KMS-11 (cell line): ENCODE measurements at regions not wholly inside any gene's neighbourhood (a gene's known extent, or its start where the extent isn't known, plus 50 kb on each side); places are given as distances from the start of the nearest gene placed in this dataset.
A peak's percentile ranks its signal among the peaks of the same experiment; 100 is the strongest.

Source experiments
- H2AFZ ChIP-seq: fragments of 200-600 bp; sonication (generic); 2 replicates; pipeline ENCODE4 v1.6.1; 2016; ENCODE audit warnings: antibody characterized with exemption, mixed run types, low read depth
- H3K27ac ChIP-seq: fragments of 200-600 bp; sonication (generic); 2 replicates; pipeline ENCODE4 v1.6.1; 2016; ENCODE audit warnings: mild to moderate bottlenecking, mixed run types
- H3K27me3 ChIP-seq: fragments of 200-600 bp; sonication (generic); 2 replicates; pipeline ENCODE4 v1.6.1; 2017; ENCODE audit warnings: mild to moderate bottlenecking, low read depth, mixed run types, moderate library complexity; ENCODE audit not compliant: insufficient read depth
- H3K36me3 ChIP-seq: fragments of 200-600 bp; sonication (generic); 2 replicates; pipeline ENCODE4 v1.6.1; 2017; ENCODE audit warnings: mild to moderate bottlenecking, mixed run types; ENCODE audit not compliant: insufficient read depth
- H3K4me1 ChIP-seq: fragments of 200-600 bp; sonication (generic); 2 replicates; pipeline ENCODE4 v1.6.1; 2016; ENCODE audit warnings: mild to moderate bottlenecking, low read depth, mixed run types; ENCODE audit not compliant: poor library complexity, severe bottlenecking
- H3K4me2 ChIP-seq: fragments of 200-600 bp; sonication (generic); 2 replicates; pipeline ENCODE4 v1.7.0; 2016; ENCODE audit warnings: mild to moderate bottlenecking, mixed run types
- H3K4me3 ChIP-seq: fragments of 200-600 bp; sonication (generic); IDR thresholded peaks from 2 replicates; pipeline ENCODE4 v1.6.1; 2017; ENCODE audit warnings: low read depth, low read length, mixed read lengths; ENCODE audit not compliant: insufficient read depth
- H3K79me2 ChIP-seq: fragments of 200-600 bp; sonication (generic); 2 replicates; pipeline ENCODE4 v1.6.1; 2016; ENCODE audit warnings: low read depth, mixed run types; ENCODE audit not compliant: insufficient read depth
- H3K9ac ChIP-seq: fragments of 200-600 bp; sonication (generic); 2 replicates; pipeline ENCODE4 v1.6.1; 2016; ENCODE audit warnings: mild to moderate bottlenecking, mixed run types
- H4K20me1 ChIP-seq: fragments of 200-600 bp; sonication (generic); 2 replicates; pipeline ENCODE4 v1.6.1; 2016; ENCODE audit warnings: mild to moderate bottlenecking, mixed run types; ENCODE audit not compliant: insufficient read depth
- TF ChIP-seq, protein P1 (sequence below): fragments of 200-600 bp; sonication (generic); conservative IDR thresholded peaks from 2 replicates; pipeline ENCODE4 v1.6.1; 2017; ENCODE audit warnings: low read depth, mild to moderate bottlenecking, antibody characterized with exemption, low read length, moderate library complexity, mixed read lengths

DNA sequence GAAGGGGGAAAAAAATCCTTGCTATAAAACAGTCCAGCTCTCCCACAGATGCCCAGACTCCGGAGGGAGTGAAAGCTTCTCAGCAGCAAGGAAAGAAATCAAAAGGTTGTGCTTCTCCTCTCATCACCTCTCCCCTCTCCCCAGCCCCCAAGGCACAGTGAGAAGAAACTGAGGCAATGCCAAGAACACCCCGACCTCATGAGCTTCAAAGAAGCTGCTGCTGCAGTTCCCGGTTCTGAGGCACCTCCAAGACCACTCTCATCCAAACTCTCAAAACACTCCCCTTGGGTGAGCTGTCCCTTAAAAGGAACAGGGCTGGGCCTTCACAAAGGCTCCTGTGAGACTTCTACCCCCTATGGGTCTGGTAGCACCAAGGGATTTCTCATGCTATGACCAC lies 62.0 kb upstream of the KLF7 start:
- Histone ChIP-seq H4K20me1 (no peaks in the 10 kb centered on the region), H3K4me1 (peaks cover 26% of the 10 kb centered on the region), H3K4me3 (no peak overlapping the region), H2AFZ (no peak overlapping the region), H3K4me2 (no peak overlapping the region), H3K27ac (no peak overlapping the region), H3K36me3 (no peaks in the 10 kb centered on the region), H3K9ac (no peak overlapping the region), H3K79me2 (no peaks in the 10 kb centered on the region), H3K27me3 (no peaks in the 10 kb centered on the region)
- TF ChIP-seq, protein P1, sequence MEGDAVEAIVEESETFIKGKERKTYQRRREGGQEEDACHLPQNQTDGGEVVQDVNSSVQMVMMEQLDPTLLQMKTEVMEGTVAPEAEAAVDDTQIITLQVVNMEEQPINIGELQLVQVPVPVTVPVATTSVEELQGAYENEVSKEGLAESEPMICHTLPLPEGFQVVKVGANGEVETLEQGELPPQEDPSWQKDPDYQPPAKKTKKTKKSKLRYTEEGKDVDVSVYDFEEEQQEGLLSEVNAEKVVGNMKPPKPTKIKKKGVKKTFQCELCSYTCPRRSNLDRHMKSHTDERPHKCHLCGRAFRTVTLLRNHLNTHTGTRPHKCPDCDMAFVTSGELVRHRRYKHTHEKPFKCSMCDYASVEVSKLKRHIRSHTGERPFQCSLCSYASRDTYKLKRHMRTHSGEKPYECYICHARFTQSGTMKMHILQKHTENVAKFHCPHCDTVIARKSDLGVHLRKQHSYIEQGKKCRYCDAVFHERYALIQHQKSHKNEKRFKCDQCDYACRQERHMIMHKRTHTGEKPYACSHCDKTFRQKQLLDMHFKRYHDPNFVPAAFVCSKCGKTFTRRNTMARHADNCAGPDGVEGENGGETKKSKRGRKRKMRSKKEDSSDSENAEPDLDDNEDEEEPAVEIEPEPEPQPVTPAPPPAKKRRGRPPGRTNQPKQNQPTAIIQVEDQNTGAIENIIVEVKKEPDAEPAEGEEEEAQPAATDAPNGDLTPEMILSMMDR, result no peak

DNA sequence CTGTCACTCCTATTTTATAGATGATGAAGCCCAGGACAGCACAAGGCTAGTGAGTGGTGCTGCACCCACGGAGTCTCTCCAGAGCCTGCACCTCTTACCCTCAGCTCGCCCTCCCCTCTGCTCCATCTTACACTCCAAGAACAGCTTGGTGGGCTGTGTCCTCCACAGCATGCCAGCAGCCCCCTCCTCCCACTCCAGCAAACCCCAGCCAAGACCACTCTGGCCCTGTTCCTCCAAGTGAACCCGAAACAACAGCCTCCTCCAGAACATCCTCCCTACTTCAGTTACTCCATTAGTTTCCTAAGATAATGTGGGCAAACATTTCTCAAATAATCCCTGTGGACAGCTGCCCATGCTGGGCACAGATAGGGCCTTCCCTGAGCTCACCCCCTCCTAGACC lies 62.7 kb upstream of the KLF7 start:
- no peak overlapping the region for H3K27ac ChIP-seq
- TF ChIP-seq, protein P1, result no peak
- H3K79me2 ChIP-seq, result no peaks in the 10 kb centered on the region
- no peak overlapping the region for H2AFZ ChIP-seq
- no peak overlapping the region for H3K9ac ChIP-seq
- H3K4me2 ChIP-seq, result no peak overlapping the region
- H4K20me1 ChIP-seq, result no peaks in the 10 kb centered on the region
- no peaks in the 10 kb centered on the region for H3K27me3 ChIP-seq
- H3K4me1 ChIP-seq, result peaks cover 26% of the 10 kb centered on the region
- H3K4me3 ChIP-seq, result no peak overlapping the region
- H3K36me3 ChIP-seq, result no peaks in the 10 kb centered on the region

- H3K4me1 ChIP-seq, result peaks cover 26% of the 10 kb centered on the region
- H3K27me3 ChIP-seq, result no peaks in the 10 kb centered on the region
- H3K36me3 ChIP-seq, result no peaks in the 10 kb centered on the region
- H4K20me1 ChIP-seq, result no peaks in the 10 kb centered on the region
- TF ChIP-seq, protein P1, result no peak
- no peaks in the 10 kb centered on the region for H3K79me2 ChIP-seq
- H3K4me2 ChIP-seq, result no peak overlapping the region
- H2AFZ ChIP-seq, result no peak overlapping the region
- H3K4me3 ChIP-seq, result no peak overlapping the region
- no peak overlapping the region for H3K27ac ChIP-seq
- no peak overlapping the region for H3K9ac ChIP-seq
These were observed 63.4 kb upstream of the KLF7 start for GRCh38 chr2:207229161-207229560.

DNA sequence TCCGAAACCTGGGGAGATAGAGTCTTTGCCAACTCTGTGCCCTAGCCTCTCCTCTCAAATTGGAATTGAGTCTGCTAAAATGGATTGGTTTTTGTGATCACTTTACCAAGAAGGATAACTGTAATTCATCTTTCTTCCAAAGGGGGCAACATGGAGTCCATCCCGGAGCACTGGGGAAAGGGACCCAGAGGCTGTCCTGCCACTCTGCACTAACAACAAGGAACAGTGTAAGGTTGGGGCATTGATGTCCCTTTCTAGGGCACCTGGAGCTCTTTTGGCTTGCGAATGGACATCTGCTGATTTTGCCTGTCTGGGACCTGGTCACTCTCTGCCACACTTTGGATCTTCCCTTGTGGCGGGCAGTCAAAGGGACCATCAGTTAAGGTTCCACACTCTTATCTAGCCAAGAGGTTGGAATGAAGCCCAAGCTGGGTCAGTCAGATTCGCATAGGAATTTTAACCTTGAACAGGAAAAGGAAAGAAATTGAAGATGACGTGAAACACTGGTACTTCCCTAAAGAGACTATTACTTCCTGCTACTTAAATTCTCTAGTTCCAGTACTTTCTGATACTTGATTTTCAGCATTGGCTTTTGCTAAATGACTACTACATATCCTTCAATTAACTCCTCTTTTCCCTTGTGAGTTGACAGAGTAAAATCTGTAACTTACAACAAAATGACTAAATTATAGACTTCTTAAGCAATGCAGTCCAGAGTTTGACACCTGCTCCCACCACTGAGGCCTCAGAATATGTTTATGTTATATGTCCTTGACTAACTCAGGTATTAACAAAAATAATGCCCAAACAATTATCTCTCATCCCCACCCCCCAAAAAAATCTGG lies 64.7 kb upstream of the KLF7 start:
- Histone ChIP-seq H3K9ac (no peak overlapping the region), H3K79me2 (no peaks in the 10 kb centered on the region), H3K4me1 (peaks cover 18% of the 10 kb centered on the region), H3K4me2 (no peak overlapping the region), H3K27me3 (no peaks in the 10 kb centered on the region), H3K36me3 (no peaks in the 10 kb centered on the region), H3K4me3 (no peak overlapping the region), H3K27ac (no peak overlapping the region), H4K20me1 (no peaks in the 10 kb centered on the region), H2AFZ (no peak overlapping the region)
- TF ChIP-seq, protein P1, result peak; percentile 80
